H1 (cell line): ENCODE measurements at regions not wholly inside any gene's neighbourhood (a gene's known extent, or its start where the extent isn't known, plus 50 kb on each side); places are given as distances from the start of the nearest gene placed in this dataset.

Experiments
- ATF3 ChIP-seq: IDR thresholded peaks from 2 replicates; pipeline ENCODE4 v1.6.1; 2011; ENCODE audit warnings: low read depth, mild to moderate bottlenecking, low read length; ENCODE audit not compliant: insufficient read depth
- FOSL1 ChIP-seq: IDR thresholded peaks from 2 replicates; pipeline ENCODE4 v1.6.1; 2011; ENCODE audit warnings: mild to moderate bottlenecking, low read depth, low read length, moderate library complexity; ENCODE audit not compliant: insufficient read depth
- YY1 ChIP-seq: IDR thresholded peaks from 2 replicates; pipeline ENCODE4 v1.6.1; 2011; ENCODE audit warnings: low read depth, mild to moderate bottlenecking, low read length

DNA sequence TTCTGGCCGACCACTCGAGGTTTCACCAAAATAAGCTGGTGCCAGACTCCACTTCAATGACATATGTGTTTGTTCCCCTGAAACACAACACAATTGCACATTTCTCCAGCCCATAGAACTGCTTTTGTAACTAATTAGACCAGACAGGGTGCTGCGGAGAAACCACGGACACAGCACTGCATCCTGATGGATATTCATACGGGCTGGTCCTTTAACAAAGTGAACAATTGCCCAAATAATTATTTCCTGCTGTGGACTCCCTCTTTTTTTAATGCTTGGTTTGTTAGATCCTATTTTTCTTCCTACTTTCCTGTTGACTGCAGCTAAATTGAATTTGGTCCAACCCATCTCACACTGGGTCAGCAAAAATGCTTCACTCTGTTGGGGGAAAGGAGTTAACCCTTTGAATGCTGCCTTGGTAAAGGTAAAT lies 198.6 kb upstream of the BMPER start (continued):
- TF ChIP-seq ATF3 (no peak), YY1 (no peak), FOSL1 (no peak)
- TF ChIP-seq, all 59 proteins: peak for 0
